ENCODE measurements at regions not wholly inside any gene's neighbourhood (a gene's known extent, or its start where the extent isn't known, plus 50 kb on each side); places are given as distances from the start of the nearest gene placed in this dataset.

- Histone ChIP-seq H3K4me1 (ENCODE audit: control insufficient read depth, insufficient read depth, low read length) (no peaks in the 10 kb centered on the region), H3K4me3 (ENCODE audit: low read depth, low read length) (no peak overlapping the region), H3K36me3 (ENCODE audit: control insufficient read depth in 2 of 2, insufficient read depth in 1 of 2, low read length in 2 of 2) (no peaks in the 10 kb centered on the region), H3K9me3 (ENCODE audit: control insufficient read depth, insufficient read depth, low read depth, low read length) (no peaks in the 10 kb centered on the region), H3K27ac (ENCODE audit: extremely low read depth, low read depth, low read length) (no peak overlapping the region)
- ChIA-PET POLR2A (no interaction called here), CTCF (no interaction called here)
- TF ChIP-seq ZNF23 (tag by site-specific recombination; IDR thresholded peaks at IDR 0.05; ENCODE audit: borderline replicate concordance): no peak
- no peak for TF ChIP-seq ZEB2 (tag by site-specific recombination; IDR thresholded peaks at IDR 0.05)
- no peak for TF ChIP-seq ZNF341 (tag by site-specific recombination; IDR thresholded peaks at IDR 0.05; ENCODE audit: low read depth)
- no peak for TF ChIP-seq ZBTB7A (tag by site-specific recombination; IDR thresholded peaks at IDR 0.05; ENCODE audit: low read depth)
- no peak for TF ChIP-seq ELK4 (IDR thresholded peaks at IDR 0.05; ENCODE audit: borderline replicate concordance, low read depth, low read length)
- no peak for TF ChIP-seq YY2 (tag by site-specific recombination; IDR thresholded peaks at IDR 0.05)
- no peak for TF ChIP-seq ZNF561 (tag by site-specific recombination; IDR thresholded peaks at IDR 0.05; ENCODE audit: borderline replicate concordance)
- TF ChIP-seq ZNF19 (tag by site-specific recombination; IDR thresholded peaks at IDR 0.05; ENCODE audit: low read depth): no peak
- no peak for TF ChIP-seq ZNF146 (tag by site-specific recombination; IDR thresholded peaks at IDR 0.05)
- no peak for TF ChIP-seq ZNF585B (tag by site-specific recombination; IDR thresholded peaks at IDR 0.05)
Measured at GRCh38 chr16:54437921-54438320, 151.3 kb upstream of the IRX3 start.

GRCh38 chr16:54437401-54437800 is 150.8 kb upstream of the IRX3 start:
- H3K9me3 ChIP-seq (ENCODE audit: control insufficient read depth, insufficient read depth, low read depth, low read length): no peaks in the 10 kb centered on the region
- ChIA-PET POLR2A (no interaction called here), CTCF (no interaction called here)
- no peak overlapping the region for H3K27ac ChIP-seq (ENCODE audit: extremely low read depth, low read depth, low read length)
- H3K4me3 ChIP-seq (ENCODE audit: low read depth, low read length): no peak overlapping the region
- no peaks in the 10 kb centered on the region for H3K4me1 ChIP-seq (ENCODE audit: control insufficient read depth, insufficient read depth, low read length)
- no peak for TF ChIP-seq ZNF707 (tag by site-specific recombination; IDR thresholded peaks at IDR 0.05)
- no peak for TF ChIP-seq ZNF18 (tag by site-specific recombination; IDR thresholded peaks at IDR 0.05)
- TF ChIP-seq ZNF16 (tag by site-specific recombination; IDR thresholded peaks at IDR 0.05; ENCODE audit: low read depth): no peak
- TF ChIP-seq ZNF416 (tag by site-specific recombination; IDR thresholded peaks at IDR 0.05): no peak
- no peak for TF ChIP-seq ZNF677 (tag by site-specific recombination; IDR thresholded peaks at IDR 0.05)
- no peak for TF ChIP-seq ZNF776 (tag by site-specific recombination; IDR thresholded peaks at IDR 0.05; ENCODE audit: borderline replicate concordance)
- TF ChIP-seq OVOL3 (tag by site-specific recombination; IDR thresholded peaks at IDR 0.05): no peak
- TF ChIP-seq FEZF1 (tag by site-specific recombination; IDR thresholded peaks at IDR 0.05): no peak
- no peak for TF ChIP-seq ZNF140 (tag by site-specific recombination; IDR thresholded peaks at IDR 0.05)
- TF ChIP-seq ZNF26 (tag by site-specific recombination; IDR thresholded peaks at IDR 0.05): no peak
- TF ChIP-seq ZNF354C (tag by site-specific recombination; IDR thresholded peaks at IDR 0.05; ENCODE audit: borderline replicate concordance, low read depth): no peak
- no peak for TF ChIP-seq ZBTB7A (tag by site-specific recombination; IDR thresholded peaks at IDR 0.05; ENCODE audit: low read depth)
- no peak for TF ChIP-seq SP7 (tag by site-specific recombination; IDR thresholded peaks at IDR 0.05)
- H3K36me3 ChIP-seq (ENCODE audit: control insufficient read depth in 2 of 2, insufficient read depth in 1 of 2, low read length in 2 of 2): no peaks in the 10 kb centered on the region
